PC-9 (cell line): ENCODE measurements at regions not wholly inside any gene's neighbourhood (a gene's known extent, or its start where the extent isn't known, plus 50 kb on each side); places are given as distances from the start of the nearest gene placed in this dataset.

Experiments
- BruUV-seq: library from RNA; stranded (reverse); fragments of 400-500 nt; replicated peaks from 2 replicates; lab custom pipeline; 2021; lab: Mats Ljungman, UMichigan
- CTCF ChIA-PET: fragments of 300-600 bp; sonication (Branson Sonifier 250); formaldehyde crosslinking; loops from one replicate; lab custom pipeline; 2022; ENCODE audit warnings: antibody characterized with exemption; lab: Charles Lee
- POLR2A ChIA-PET: fragments of 300-600 bp; sonication (Branson Sonifier 250); formaldehyde crosslinking; loops from one replicate; lab custom pipeline; 2022; ENCODE audit warnings: antibody characterized with exemption; ENCODE audit not compliant: unreplicated experiment; lab: Charles Lee
- DNase-seq, 2 experiments: peaks; one replicate each; pipeline versions ENCODE4 v3.0.0 to v3.0.0-alpha.2; 2015 to 2022; ENCODE audit warnings: mixed read lengths in 1 of 2
- H2AFZ ChIP-seq: fragments of 200-600 bp; sonication (generic); 2 replicates; pipeline ENCODE4 v1.8.1; 2017; ENCODE audit warnings: antibody characterized with exemption
- H3F3A ChIP-seq: fragments of 200-600 bp; sonication (generic); 2 replicates; pipeline ENCODE4 v1.8.1; 2017; ENCODE audit warnings: antibody characterized with exemption, mild to moderate bottlenecking, low read depth; ENCODE audit not compliant: insufficient read depth
- H3K27ac ChIP-seq: fragments of 200-600 bp; sonication (generic); 2 replicates; pipeline ENCODE4 v1.6.1; 2016; ENCODE audit warnings: mixed run types
- H3K27me3 ChIP-seq: fragments of 200-600 bp; sonication (generic); 2 replicates; pipeline ENCODE4 v1.6.1; 2016; ENCODE audit warnings: low read depth, mixed run types; ENCODE audit not compliant: insufficient read depth
- H3K36me3 ChIP-seq: fragments of 200-600 bp; sonication (generic); 2 replicates; pipeline ENCODE4 v1.6.1; 2016; ENCODE audit warnings: low read depth, mixed run types
- H3K4me1 ChIP-seq: fragments of 200-600 bp; sonication (generic); replicated peaks from 2 replicates; pipeline ENCODE4 v1.6.1; 2016; ENCODE audit warnings: mixed run types; ENCODE audit not compliant: insufficient read depth
- H3K4me2 ChIP-seq: fragments of 200-600 bp; sonication (generic); 2 replicates; pipeline ENCODE4 v1.6.1; 2017; ENCODE audit warnings: mixed run types
- H3K4me3 ChIP-seq: fragments of 200-600 bp; sonication (generic); 2 replicates; pipeline ENCODE4 v1.6.1; 2016; ENCODE audit warnings: mixed run types
- H3K79me2 ChIP-seq: fragments of 200-600 bp; sonication (generic); 2 replicates; pipeline ENCODE4 v1.6.1; 2017; ENCODE audit warnings: low read depth, mixed run types
- H3K9me2 ChIP-seq: fragments of 200-600 bp; sonication (generic); 2 replicates; pipeline ENCODE4 v1.8.1; 2017; ENCODE audit warnings: mild to moderate bottlenecking; ENCODE audit not compliant: insufficient read depth
- H3K9me3 ChIP-seq: fragments of 200-600 bp; sonication (generic); 2 replicates; pipeline ENCODE4 v1.8.1; 2016; ENCODE audit warnings: low read depth; ENCODE audit not compliant: insufficient read depth
- H4K20me1 ChIP-seq: fragments of 200-600 bp; sonication (generic); 2 replicates; pipeline ENCODE4 v1.8.1; 2017; ENCODE audit not compliant: insufficient read depth
- CTCF ChIP-seq: fragments of 200-600 bp; sonication (generic); conservative IDR thresholded peaks from 2 replicates; pipeline ENCODE4 v1.6.1; 2017; ENCODE audit warnings: mixed run types, antibody characterized with exemption, mild to moderate bottlenecking, moderate library complexity
- EZH2 ChIP-seq: fragments of 200-600 bp; sonication (generic); IDR thresholded peaks from 2 replicates; pipeline ENCODE4 v1.8.0; 2017; ENCODE audit warnings: antibody characterized with exemption, low read depth
- intact Hi-C: fragments of 100-400 bp; cut with micrococcal nuclease; formaldehyde crosslinking; loops from one replicate; pipeline ENCODE4 v1.10.0; 2022; ENCODE audit not compliant: unreplicated experiment

- H3K4me1 ChIP-seq: no peaks in the 10 kb centered on the region
- no peaks in the 10 kb centered on the region for H4K20me1 ChIP-seq
- no peak overlapping the region for H2AFZ ChIP-seq
- no peak overlapping the region for H3K27ac ChIP-seq
- DNase-seq: no peak
- H3K9me3 ChIP-seq: no peaks in the 10 kb centered on the region
- CTCF ChIA-PET: no interaction called here
- TF ChIP-seq EZH2 (no peak), CTCF (no peak)
- H3K4me3 ChIP-seq: no peak overlapping the region
- POLR2A ChIA-PET: no interaction called here
- H3K9me2 ChIP-seq: no peaks in the 10 kb centered on the region
- peaks cover 4% of the 10 kb centered on the region; the same call in 1 of the 2 replicates for H3K27me3 ChIP-seq
- BruUV-seq: no TSS peak
- H3F3A ChIP-seq: no peaks in the 10 kb centered on the region; the same call in 1 of the 2 replicates
- H3K4me2 ChIP-seq: no peak overlapping the region
- no peaks in the 10 kb centered on the region for H3K79me2 ChIP-seq
- H3K36me3 ChIP-seq: no peaks in the 10 kb centered on the region
- intact Hi-C loops: loop anchor here (5.0 kb wide), 1 partner anchor 44 kb away; no protein-coding TSS in a partner anchor
Observed at GRCh38 chr15:88976656-88977055, 63.5 kb upstream of the MFGE8 start.

GRCh38 chr15:88979674-88980073 lies 66.5 kb upstream of the MFGE8 start:
- H3K9me3 ChIP-seq: no peaks in the 10 kb centered on the region
- no peak overlapping the region for H3K4me2 ChIP-seq
- H3K79me2 ChIP-seq: no peaks in the 10 kb centered on the region
- H3K4me3 ChIP-seq: no peak overlapping the region
- H2AFZ ChIP-seq: no peak overlapping the region
- intact Hi-C loops: loop anchor here (5.0 kb wide), 1 partner anchor 47 kb away; no protein-coding TSS in a partner anchor
- H4K20me1 ChIP-seq: no peaks in the 10 kb centered on the region
- no peaks in the 10 kb centered on the region for H3K36me3 ChIP-seq
- BruUV-seq: no TSS peak
- H3K4me1 ChIP-seq: 0 out of 2 replicates have a peak, but pooled peaks cover 6% of the 10 kb centered on the region
- peaks cover 4% of the 10 kb centered on the region; the same call in 1 of the 2 replicates for H3K27me3 ChIP-seq
- no peaks in the 10 kb centered on the region for H3K9me2 ChIP-seq
- no peaks in the 10 kb centered on the region; the same call in 1 of the 2 replicates for H3F3A ChIP-seq
- DNase-seq: no peak
- ChIA-PET CTCF (no interaction called here), POLR2A (no interaction called here)
- no peak overlapping the region for H3K27ac ChIP-seq
- TF ChIP-seq EZH2 (no peak), CTCF (no peak)

GRCh38 chr15:88980498-88980897 lies 67.3 kb upstream of the MFGE8 start:
- no peak for DNase-seq
- H2AFZ ChIP-seq: no peak overlapping the region
- H3F3A ChIP-seq: no peaks in the 10 kb centered on the region; the same call in 1 of the 2 replicates
- no peaks in the 10 kb centered on the region for H3K9me3 ChIP-seq
- H3K79me2 ChIP-seq: no peaks in the 10 kb centered on the region
- H3K4me2 ChIP-seq: no peak overlapping the region
- POLR2A ChIA-PET: no interaction called here
- no peaks in the 10 kb centered on the region for H4K20me1 ChIP-seq
- H3K36me3 ChIP-seq: no peaks in the 10 kb centered on the region
- H3K27ac ChIP-seq: no peak overlapping the region
- no peaks in the 10 kb centered on the region for H3K9me2 ChIP-seq
- intact Hi-C loops: no loop called here
- peaks cover 4% of the 10 kb centered on the region; the same call in 1 of the 2 replicates for H3K27me3 ChIP-seq
- TF ChIP-seq EZH2 (no peak), CTCF (no peak)
- no TSS peak for BruUV-seq
- H3K4me3 ChIP-seq: no peak overlapping the region
- CTCF ChIA-PET: no interaction called here
- H3K4me1 ChIP-seq: 0 out of 2 replicates have a peak, but pooled peaks cover 6% of the 10 kb centered on the region
